KMS-11 (cell line): ENCODE measurements at regions not wholly inside any gene's neighbourhood (a gene's known extent, or its start where the extent isn't known, plus 50 kb on each side); places are given as distances from the start of the nearest gene placed in this dataset.

ENCODE experiments used
- H2AFZ ChIP-seq: fragments of 200-600 bp; sonication (generic); 2 replicates; pipeline ENCODE4 v1.6.1; 2016; ENCODE audit warnings: antibody characterized with exemption, mixed run types, low read depth
- H3K27ac ChIP-seq: fragments of 200-600 bp; sonication (generic); 2 replicates; pipeline ENCODE4 v1.6.1; 2016; ENCODE audit warnings: mild to moderate bottlenecking, mixed run types
- H3K27me3 ChIP-seq: fragments of 200-600 bp; sonication (generic); 2 replicates; pipeline ENCODE4 v1.6.1; 2017; ENCODE audit warnings: mild to moderate bottlenecking, low read depth, mixed run types, moderate library complexity; ENCODE audit not compliant: insufficient read depth
- H3K36me3 ChIP-seq: fragments of 200-600 bp; sonication (generic); 2 replicates; pipeline ENCODE4 v1.6.1; 2017; ENCODE audit warnings: mild to moderate bottlenecking, mixed run types; ENCODE audit not compliant: insufficient read depth
- H3K4me1 ChIP-seq: fragments of 200-600 bp; sonication (generic); 2 replicates; pipeline ENCODE4 v1.6.1; 2016; ENCODE audit warnings: mild to moderate bottlenecking, low read depth, mixed run types; ENCODE audit not compliant: poor library complexity, severe bottlenecking
- H3K4me2 ChIP-seq: fragments of 200-600 bp; sonication (generic); 2 replicates; pipeline ENCODE4 v1.7.0; 2016; ENCODE audit warnings: mild to moderate bottlenecking, mixed run types
- H3K4me3 ChIP-seq: fragments of 200-600 bp; sonication (generic); IDR thresholded peaks from 2 replicates; pipeline ENCODE4 v1.6.1; 2017; ENCODE audit warnings: low read depth, low read length, mixed read lengths; ENCODE audit not compliant: insufficient read depth
- H3K79me2 ChIP-seq: fragments of 200-600 bp; sonication (generic); 2 replicates; pipeline ENCODE4 v1.6.1; 2016; ENCODE audit warnings: low read depth, mixed run types; ENCODE audit not compliant: insufficient read depth
- H3K9ac ChIP-seq: fragments of 200-600 bp; sonication (generic); 2 replicates; pipeline ENCODE4 v1.6.1; 2016; ENCODE audit warnings: mild to moderate bottlenecking, mixed run types
- H4K20me1 ChIP-seq: fragments of 200-600 bp; sonication (generic); 2 replicates; pipeline ENCODE4 v1.6.1; 2016; ENCODE audit warnings: mild to moderate bottlenecking, mixed run types; ENCODE audit not compliant: insufficient read depth
- CTCF ChIP-seq: fragments of 200-600 bp; sonication (generic); conservative IDR thresholded peaks from 2 replicates; pipeline ENCODE4 v1.6.1; 2017; ENCODE audit warnings: low read depth, mild to moderate bottlenecking, antibody characterized with exemption, low read length, moderate library complexity, mixed read lengths

- Histone ChIP-seq H3K79me2 (no peaks in the 10 kb centered on the region), H2AFZ (no peak overlapping the region), H3K4me3 (no peak overlapping the region), H3K27me3 (no peaks in the 10 kb centered on the region), H3K9ac (no peak overlapping the region), H3K27ac (no peak overlapping the region), H3K4me2 (no peak overlapping the region), H4K20me1 (no peaks in the 10 kb centered on the region), H3K4me1 (peaks cover 12% of the 10 kb centered on the region), H3K36me3 (no peaks in the 10 kb centered on the region)
- no peak for TF ChIP-seq CTCF
Observed at GRCh38 chr1:192256674-192257334, 60.0 kb upstream of the RGS21 start.

GRCh38 chr1:192260076-192260475, 56.7 kb upstream of the RGS21 start:
- Histone ChIP-seq H4K20me1 (no peaks in the 10 kb centered on the region), H3K9ac (no peak overlapping the region), H2AFZ (no peak overlapping the region), H3K4me1 (peaks cover 33% of the 10 kb centered on the region), H3K4me2 (no peak overlapping the region), H3K27ac (no peak overlapping the region), H3K4me3 (no peak overlapping the region), H3K36me3 (no peaks in the 10 kb centered on the region), H3K27me3 (no peaks in the 10 kb centered on the region), H3K79me2 (no peaks in the 10 kb centered on the region)
- no peak for TF ChIP-seq CTCF

GRCh38 chr1:192261476-192261875, 55.3 kb upstream of the RGS21 start:
- Histone ChIP-seq H3K36me3 (no peaks in the 10 kb centered on the region), H4K20me1 (no peaks in the 10 kb centered on the region), H3K27ac (peak overlapping the region; percentile 7; the same call in 1 of the 2 replicates), H3K79me2 (no peaks in the 10 kb centered on the region), H2AFZ (no peak overlapping the region; the same call in 1 of the 2 replicates), H3K4me1 (peaks cover 47% of the 10 kb centered on the region), H3K27me3 (no peaks in the 10 kb centered on the region), H3K9ac (no peak overlapping the region), H3K4me2 (peak overlapping the region; percentile 23; the same call in 1 of the 2 replicates), H3K4me3 (no peak overlapping the region)
- TF ChIP-seq CTCF: no peak

GRCh38 chr1:192263436-192263835, 53.4 kb upstream of the RGS21 start:
- Histone ChIP-seq H2AFZ (no peak overlapping the region), H3K9ac (no peak overlapping the region), H3K4me3 (no peak overlapping the region), H3K27me3 (no peaks in the 10 kb centered on the region), H3K27ac (no peak overlapping the region), H3K36me3 (no peaks in the 10 kb centered on the region), H3K4me2 (no peak overlapping the region), H3K4me1 (peaks cover 57% of the 10 kb centered on the region), H4K20me1 (no peaks in the 10 kb centered on the region), H3K79me2 (no peaks in the 10 kb centered on the region)
- no peak for TF ChIP-seq CTCF
